Trophoblast cell (in vitro differentiated cells and primary cell): ENCODE measurements at regions not wholly inside any gene's neighbourhood (a gene's known extent, or its start where the extent isn't known, plus 50 kb on each side); places are given as distances from the start of the nearest gene placed in this dataset.

Experiments used
- DNase-seq, 2 donors: peaks; one replicate each; pipeline ENCODE4 v3.0.0-alpha.2; 2016
- H2AFZ ChIP-seq: 2 replicates; pipeline ENCODE4 v1.6.1; 2013; ENCODE audit warnings: low read length, moderate library complexity, mild to moderate bottlenecking; ENCODE audit not compliant: insufficient read depth, poor library complexity
- H2AK5ac ChIP-seq: 2 replicates; pipeline ENCODE4 v1.6.1; 2013; ENCODE audit warnings: mild to moderate bottlenecking, low read length
- H2BK120ac ChIP-seq: 2 replicates; pipeline ENCODE4 v1.6.1; 2013; ENCODE audit warnings: low read length, mild to moderate bottlenecking, moderate library complexity; ENCODE audit not compliant: insufficient read depth, poor library complexity
- H2BK12ac ChIP-seq: 2 replicates; pipeline ENCODE4 v1.6.1; 2013; ENCODE audit warnings: mild to moderate bottlenecking, low read length, moderate library complexity
- H2BK5ac ChIP-seq: 2 replicates; pipeline ENCODE4 v1.6.1; 2013; ENCODE audit warnings: low read length, low read depth, moderate library complexity, mild to moderate bottlenecking; ENCODE audit not compliant: poor library complexity
- H3K14ac ChIP-seq: 2 replicates; pipeline ENCODE4 v1.6.1; 2013; ENCODE audit warnings: mild to moderate bottlenecking, low read length
- H3K18ac ChIP-seq: 2 replicates; pipeline ENCODE4 v1.6.1; 2013; ENCODE audit warnings: mild to moderate bottlenecking, low read length
- H3K23ac ChIP-seq: 2 replicates; pipeline ENCODE4 v1.6.1; 2013; ENCODE audit warnings: low read length
- H3K27ac ChIP-seq: 2 replicates; pipeline ENCODE4 v1.5.1; 2013; ENCODE audit warnings: low read depth, mild to moderate bottlenecking, inconsistent platforms, low read length, moderate library complexity
- H3K27me3 ChIP-seq: 2 replicates; pipeline ENCODE4 v1.6.1; 2013; ENCODE audit warnings: inconsistent platforms, mild to moderate bottlenecking, low read length, moderate library complexity; ENCODE audit not compliant: insufficient read depth
- H3K36me3 ChIP-seq, 2 experiments: 1 replicate in 1 of 2; 2 replicates in 1 of 2; pipeline ENCODE4 v1.6.1; 2013; ENCODE audit warnings: low read length in 2 of 2, mild to moderate bottlenecking in 2 of 2, moderate library complexity in 1 of 2; ENCODE audit not compliant: insufficient read depth in 2 of 2, control insufficient read depth in 1 of 2
- H3K4ac ChIP-seq: 2 replicates; pipeline ENCODE4 v1.6.1; 2013; ENCODE audit warnings: low read depth, mild to moderate bottlenecking, low read length, moderate library complexity
- H3K4me1 ChIP-seq, 2 experiments: 1 replicate in 1 of 2; 2 replicates in 1 of 2; pipeline ENCODE4 v1.6.1; 2013; ENCODE audit warnings: low read length in 2 of 2, mild to moderate bottlenecking in 2 of 2, moderate library complexity in 1 of 2; ENCODE audit not compliant: insufficient read depth in 2 of 2, control insufficient read depth in 1 of 2
- H3K4me2 ChIP-seq: 2 replicates; pipeline ENCODE4 v1.6.1; 2013; ENCODE audit warnings: inconsistent platforms, mild to moderate bottlenecking, low read length, moderate library complexity
- H3K4me3 ChIP-seq: 2 replicates; pipeline ENCODE4 v1.5.1; 2013; ENCODE audit warnings: mild to moderate bottlenecking, low read depth, low read length, inconsistent platforms
- H3K79me1 ChIP-seq: one replicate; pipeline ENCODE4 v1.6.1; 2013; ENCODE audit warnings: low read length
- H3K79me2 ChIP-seq: 2 replicates; pipeline ENCODE4 v1.6.1; 2013; ENCODE audit warnings: low read length, mild to moderate bottlenecking; ENCODE audit not compliant: control insufficient read depth, insufficient read depth, poor library complexity
- H3K9ac ChIP-seq: 2 replicates; pipeline ENCODE4 v1.6.1; 2013; ENCODE audit warnings: mild to moderate bottlenecking, low read length
- H3K9me3 ChIP-seq: 2 replicates; pipeline ENCODE4 v1.6.1; 2013; ENCODE audit warnings: low read depth, mild to moderate bottlenecking, control low read depth, inconsistent platforms, low read length; ENCODE audit not compliant: insufficient read depth
- H4K12ac ChIP-seq: 2 replicates; pipeline ENCODE4 v1.6.1; 2013; ENCODE audit warnings: low read depth, mild to moderate bottlenecking, low read length, moderate library complexity
- H4K8ac ChIP-seq: 2 replicates; pipeline ENCODE4 v1.6.1; 2013; ENCODE audit warnings: low read depth, mild to moderate bottlenecking, low read length, moderate library complexity
- H4K91ac ChIP-seq: one replicate; pipeline ENCODE4 v1.6.1; 2013; ENCODE audit warnings: low read depth, mild to moderate bottlenecking, low read length, moderate library complexity
- WGBS: extraction: QIAGEN DNeasy Blood & Tissue Kit; methylation state at CpG from one replicate; pipeline ENCODE4 v1.1.7; 2013; ENCODE audit warnings: missing lambda C conversion rate; ENCODE audit not compliant: insufficient read length, insufficient coverage; ENCODE audit errors: extremely low coverage; 5-methylcytosine and 5-hydroxymethylcytosine counted together

DNA sequence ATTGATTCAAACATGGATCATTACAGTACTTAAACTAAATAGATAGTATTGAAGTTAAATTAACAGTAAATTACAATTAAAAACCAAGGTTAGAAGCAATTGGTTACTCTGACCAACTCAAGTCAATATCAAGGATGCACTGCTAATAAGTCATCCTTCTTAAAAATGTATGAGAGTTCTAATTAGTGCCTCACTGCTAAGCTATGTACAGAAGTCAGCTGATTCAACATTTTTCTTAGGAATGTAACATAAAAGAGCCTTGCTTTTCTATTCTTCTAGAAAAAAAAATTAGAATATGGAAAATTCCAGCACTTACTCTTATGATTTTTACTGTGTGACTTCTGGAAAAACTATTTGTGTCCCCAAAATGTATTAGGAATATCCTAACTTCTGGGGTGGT is 75.7 kb upstream of the FBN2 start:
- Histone ChIP-seq H2AFZ (no peak overlapping the region), H3K4me3 (no peak overlapping the region), H4K8ac (no peak overlapping the region), H3K9ac (no peak overlapping the region), H3K23ac (no peak overlapping the region), H2BK120ac (no peak overlapping the region), H4K91ac (no peak overlapping the region), H3K79me2 (no peaks in the 10 kb centered on the region), H3K4ac (no peak overlapping the region), H3K9me3 (peaks cover 1% of the 10 kb centered on the region), H2BK5ac (no peak overlapping the region), H3K27ac (no peak overlapping the region), H3K4me1 (no peaks in the 10 kb centered on the region), H3K79me1 (no peaks in the 10 kb centered on the region), H2AK5ac (no peak overlapping the region), H3K36me3 (no peaks in the 10 kb centered on the region), H3K14ac (no peak overlapping the region), H2BK12ac (no peak overlapping the region), H3K27me3 (no peaks in the 10 kb centered on the region), H3K4me2 (no peak overlapping the region), H3K18ac (no peak overlapping the region), H4K12ac (no peak overlapping the region)
- peak in 1 of 2 donors; percentile 53 for DNase-seq

DNA sequence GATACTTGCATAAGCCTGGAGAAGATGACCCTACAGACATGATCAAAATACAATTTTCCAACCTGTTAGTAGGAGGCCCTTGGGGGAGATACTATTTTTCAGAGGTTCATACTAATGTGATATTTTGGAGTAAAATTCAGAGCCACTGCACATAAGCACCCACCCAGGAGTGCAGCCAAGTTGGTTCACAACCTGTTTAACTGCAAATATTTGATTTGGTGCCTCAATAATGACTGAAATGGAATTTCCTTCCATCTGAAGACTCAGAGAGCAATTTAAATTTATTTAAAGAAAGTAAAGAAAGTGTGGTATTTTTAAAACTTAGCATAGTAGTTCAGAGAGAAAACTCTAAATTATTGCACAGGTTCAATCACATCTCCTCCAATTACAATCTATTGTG is 77.5 kb upstream of the FBN2 start:
- Histone ChIP-seq H4K91ac (no peak overlapping the region), H3K4ac (no peak overlapping the region), H3K9ac (no peak overlapping the region), H3K18ac (no peak overlapping the region), H2AFZ (no peak overlapping the region), H2AK5ac (no peak overlapping the region), H3K9me3 (no peaks in the 10 kb centered on the region), H3K4me2 (no peak overlapping the region), H2BK120ac (no peak overlapping the region), H4K8ac (no peak overlapping the region), H3K14ac (no peak overlapping the region), H2BK5ac (no peak overlapping the region), H3K4me1 (no peaks in the 10 kb centered on the region), H3K27me3 (no peaks in the 10 kb centered on the region), H3K23ac (no peak overlapping the region), H2BK12ac (no peak overlapping the region), H3K27ac (no peak overlapping the region), H3K79me2 (no peaks in the 10 kb centered on the region), H3K36me3 (no peaks in the 10 kb centered on the region), H3K79me1 (no peaks in the 10 kb centered on the region), H4K12ac (no peak overlapping the region), H3K4me3 (no peak overlapping the region)
- no peak for DNase-seq

GRCh38 chr5:128626536-128627090 is 88.6 kb upstream of the FBN2 start:
- no peak overlapping the region for H2BK120ac ChIP-seq
- H3K4me1 ChIP-seq = peaks cover 2% of the 10 kb centered on the region in 2 experiments
- no CpG with 5 or more reads among the region's 1 CpG for WGBS
- H3K23ac ChIP-seq = no peak overlapping the region
- no peaks in the 10 kb centered on the region for H3K79me2 ChIP-seq
- H3K9me3 ChIP-seq = no peaks in the 10 kb centered on the region
- H4K91ac ChIP-seq = no peak overlapping the region
- H4K8ac ChIP-seq = no peak overlapping the region
- no peak overlapping the region for H3K4me3 ChIP-seq
- no peak overlapping the region for H3K9ac ChIP-seq
- H3K14ac ChIP-seq = no peak overlapping the region
- no peak overlapping the region for H3K18ac ChIP-seq
- no peaks in the 10 kb centered on the region for H3K36me3 ChIP-seq
- H2BK12ac ChIP-seq = no peak overlapping the region
- H3K4me2 ChIP-seq = no peak overlapping the region
- no peak overlapping the region for H3K27ac ChIP-seq
- H3K27me3 ChIP-seq = no peaks in the 10 kb centered on the region
- no peak for DNase-seq
- H2AFZ ChIP-seq = no peak overlapping the region
- H2BK5ac ChIP-seq = no peak overlapping the region
- no peak overlapping the region for H4K12ac ChIP-seq
- H3K79me1 ChIP-seq = no peaks in the 10 kb centered on the region
- H3K4ac ChIP-seq = no peak overlapping the region
- no peak overlapping the region for H2AK5ac ChIP-seq

DNA sequence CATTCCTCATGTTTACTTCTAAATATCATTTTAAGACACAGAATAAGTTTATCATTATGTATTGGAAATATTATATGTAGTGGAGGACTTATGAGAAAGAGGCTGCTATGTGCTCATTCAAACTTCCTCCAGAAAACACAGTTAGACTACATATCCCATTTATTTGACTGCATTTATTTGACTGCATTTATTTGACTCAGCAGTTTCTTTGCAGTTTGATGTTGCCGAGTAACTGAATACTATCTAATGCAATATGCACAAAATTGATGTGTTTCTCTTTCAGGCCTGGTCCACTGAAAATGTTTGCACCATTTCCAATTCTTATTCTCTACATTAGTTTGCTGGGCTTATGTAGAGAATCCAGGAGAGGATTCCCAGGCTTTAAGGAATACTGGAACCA is 89.9 kb upstream of the FBN2 start:
- no peak overlapping the region for H2BK5ac ChIP-seq
- no peak overlapping the region for H3K23ac ChIP-seq
- H3K36me3 ChIP-seq = no peaks in the 10 kb centered on the region
- H3K14ac ChIP-seq = no peak overlapping the region
- no peak overlapping the region for H2AK5ac ChIP-seq
- no peak overlapping the region for H3K9ac ChIP-seq
- no peaks in the 10 kb centered on the region for H3K27me3 ChIP-seq
- no peak overlapping the region for H3K18ac ChIP-seq
- no peaks in the 10 kb centered on the region for H3K9me3 ChIP-seq
- H4K12ac ChIP-seq = no peak overlapping the region
- no peak overlapping the region for H4K8ac ChIP-seq
- DNase-seq = no peak
- no peaks in the 10 kb centered on the region for H3K79me1 ChIP-seq
- no peak overlapping the region for H2BK120ac ChIP-seq
- no peak overlapping the region for H2BK12ac ChIP-seq
- no peak overlapping the region for H3K4ac ChIP-seq
- no peak overlapping the region for H2AFZ ChIP-seq
- WGBS = no CpG with 5 or more reads among the region's 1 CpG
- no peak overlapping the region for H3K4me3 ChIP-seq
- H3K27ac ChIP-seq = no peak overlapping the region
- H3K79me2 ChIP-seq = no peaks in the 10 kb centered on the region
- no peak overlapping the region for H3K4me2 ChIP-seq
- no peak overlapping the region for H4K91ac ChIP-seq
- peaks cover 2% of the 10 kb centered on the region in 2 experiments for H3K4me1 ChIP-seq
